M059J (cell line): ENCODE measurements at regions not wholly inside any gene's neighbourhood (a gene's known extent, or its start where the extent isn't known, plus 50 kb on each side); places are given as distances from the start of the nearest gene placed in this dataset.
"Not testable (repeated sequence)": the region's sequence is repeated elsewhere in the genome, so short reads cannot be mapped to it uniquely, and the experiment has no call there.

ENCODE experiments used
- DNase-seq: peaks from one replicate; pipeline ENCODE4 v3.0.0-alpha.2; 2012; ENCODE audit warnings: low read depth

DNA sequence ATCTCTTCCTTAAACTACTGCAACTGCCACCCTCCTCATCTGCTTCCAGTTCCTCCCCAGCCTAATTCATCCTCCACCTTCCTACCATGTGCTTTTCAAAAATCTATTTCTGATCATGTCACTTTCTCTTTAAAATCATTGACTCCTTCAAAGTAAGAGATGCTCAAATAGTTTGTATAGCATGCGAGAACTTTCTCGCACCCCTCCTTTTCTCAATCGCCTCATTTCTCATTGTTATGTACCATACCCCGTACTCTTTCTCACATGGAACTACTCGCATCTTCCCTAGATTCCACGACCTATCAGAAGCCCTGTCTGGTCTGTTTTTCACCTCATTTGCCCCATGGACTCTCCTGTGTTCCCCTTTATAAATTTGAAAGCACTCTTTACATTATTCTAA is 238.2 kb downstream of the NRIP1 start:
- no peak for DNase-seq

DNA sequence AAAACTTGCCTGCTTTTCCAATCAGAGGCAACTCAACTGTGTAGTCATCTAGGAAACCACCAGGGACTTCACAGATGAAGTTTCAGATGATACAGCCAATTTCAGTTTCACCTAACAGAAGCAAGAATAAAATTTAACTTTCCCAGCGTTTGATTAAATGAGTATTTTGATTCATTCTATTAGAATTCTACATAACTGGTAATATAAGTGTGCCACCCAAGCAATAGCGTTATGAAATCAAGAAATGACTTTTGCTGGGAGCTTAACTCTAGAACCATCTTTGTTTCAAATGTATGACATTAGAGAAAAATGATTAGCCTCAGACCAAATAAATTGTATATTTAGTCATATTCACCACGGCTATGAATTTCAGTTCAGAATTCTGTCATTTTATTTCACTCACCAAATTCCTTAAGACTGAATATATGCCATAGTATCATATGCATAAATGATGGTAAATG is 239.3 kb downstream of the NRIP1 start:
- no peak for DNase-seq

DNA sequence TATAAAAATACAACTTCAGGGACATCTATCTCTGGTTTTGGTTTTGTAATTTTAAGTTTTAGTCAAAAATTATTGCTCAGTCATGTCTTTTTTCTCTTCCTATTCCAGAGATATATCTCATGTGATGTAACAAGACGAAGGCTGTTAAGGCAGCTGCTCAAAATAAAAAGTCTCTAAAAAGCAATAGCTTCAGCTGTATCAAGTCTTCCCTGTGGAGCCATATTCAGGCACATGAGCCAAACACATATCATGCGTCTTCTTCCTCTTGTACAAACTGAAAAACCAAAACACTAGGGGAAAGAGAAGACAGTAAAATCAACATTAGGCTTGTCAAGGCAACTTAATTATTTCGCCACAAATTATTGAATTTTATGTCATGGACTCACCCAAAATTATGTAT is 240.7 kb downstream of the NRIP1 start:
- no peak for DNase-seq

DNA sequence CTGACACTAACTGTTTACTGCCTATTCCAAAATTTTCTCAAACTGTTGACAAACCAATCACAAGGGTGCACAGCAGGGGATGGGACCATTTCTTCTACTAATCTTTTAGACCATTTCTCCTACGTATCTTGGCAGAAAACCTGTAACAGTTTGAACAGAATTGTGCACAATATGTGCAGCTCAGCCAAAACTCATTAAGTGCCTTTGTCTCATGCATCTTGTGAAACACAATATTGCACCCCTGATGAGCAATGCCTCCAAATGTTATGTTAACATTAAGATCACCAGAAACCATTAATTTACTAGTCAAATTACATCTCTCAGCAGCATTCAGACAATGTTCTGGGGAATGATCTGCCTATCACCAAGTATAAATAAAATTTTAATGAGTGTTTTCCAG is 247.5 kb downstream of the NRIP1 start:
- no peak for DNase-seq

DNA sequence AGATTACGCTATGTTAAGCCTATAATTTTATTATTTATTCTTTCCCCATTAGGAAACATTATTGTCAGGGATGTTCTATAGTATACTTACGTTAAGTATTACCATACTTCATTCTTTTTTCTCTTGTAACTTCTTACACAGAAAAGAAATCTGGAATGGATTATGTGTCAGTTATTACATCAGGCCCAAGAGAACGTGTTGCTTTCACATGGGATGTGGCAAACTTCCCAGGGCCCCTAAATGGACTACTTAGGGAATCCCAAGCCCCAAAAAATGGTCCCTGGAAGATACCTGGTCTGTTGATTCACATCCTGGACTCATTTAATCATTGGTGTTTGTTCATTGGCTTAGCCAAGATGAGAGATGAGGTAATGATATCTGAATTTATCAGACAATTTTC is 249.8 kb downstream of the NRIP1 start:
- no peak for DNase-seq

DNA sequence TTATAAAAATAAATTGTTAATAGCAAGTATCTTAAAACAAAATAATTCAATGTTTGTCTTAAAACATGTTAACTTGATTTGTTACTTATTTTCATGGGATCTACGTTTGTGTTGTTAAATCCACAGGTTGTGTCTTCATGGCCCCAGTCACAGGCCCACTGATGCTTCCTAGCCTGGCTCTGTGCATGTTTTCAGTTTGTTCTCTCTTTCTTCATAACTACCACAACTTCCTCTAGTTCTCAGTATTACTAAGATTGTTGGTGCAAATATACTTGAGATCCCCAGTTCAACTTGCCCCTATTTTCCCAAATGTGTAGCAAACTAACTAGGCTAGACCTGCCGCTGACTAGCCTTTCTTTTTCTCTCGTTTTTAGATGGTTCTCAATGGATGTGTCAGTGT is 250.5 kb downstream of the NRIP1 start:
- DNase-seq: no peak

DNA sequence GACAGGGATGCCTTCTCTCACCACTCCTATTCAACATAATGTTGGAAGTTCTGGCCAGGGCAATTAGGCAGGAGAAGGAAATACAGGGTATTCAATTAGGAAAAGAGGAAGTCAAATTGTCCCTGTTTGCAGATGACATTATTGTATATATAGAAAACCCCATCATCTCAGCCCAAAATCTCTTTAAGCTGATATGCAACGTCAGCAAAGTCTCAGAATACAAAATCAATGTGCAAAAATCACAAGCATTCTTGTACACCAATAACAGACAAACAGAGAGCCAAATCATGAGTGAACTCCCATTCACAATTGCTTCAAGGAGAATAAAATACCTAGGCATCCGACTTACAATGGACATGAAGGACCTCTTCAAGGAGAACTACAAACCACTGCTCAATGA is 258.1 kb upstream of the SAMSN1 start:
- DNase-seq: not testable (repeated sequence)

DNA sequence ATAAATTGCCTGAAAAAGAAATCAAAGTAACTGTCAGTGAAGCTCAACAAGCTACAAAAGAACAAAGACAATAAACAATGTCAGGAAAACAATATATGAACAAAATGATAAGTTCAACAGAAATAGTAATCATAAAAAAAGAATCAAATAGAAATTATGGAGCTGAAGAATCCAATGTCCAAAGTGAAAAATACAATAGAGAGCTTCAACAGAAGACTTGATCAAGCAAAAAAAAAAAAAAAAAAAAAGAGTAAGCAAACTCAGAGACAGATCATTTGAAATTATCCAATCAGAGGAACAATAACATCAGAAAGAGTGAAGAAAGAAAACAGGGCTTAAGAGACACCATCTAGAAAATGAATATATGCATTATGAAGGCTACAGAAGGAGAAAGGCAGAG is 251.4 kb upstream of the SAMSN1 start:
- DNase-seq: no peak

DNA sequence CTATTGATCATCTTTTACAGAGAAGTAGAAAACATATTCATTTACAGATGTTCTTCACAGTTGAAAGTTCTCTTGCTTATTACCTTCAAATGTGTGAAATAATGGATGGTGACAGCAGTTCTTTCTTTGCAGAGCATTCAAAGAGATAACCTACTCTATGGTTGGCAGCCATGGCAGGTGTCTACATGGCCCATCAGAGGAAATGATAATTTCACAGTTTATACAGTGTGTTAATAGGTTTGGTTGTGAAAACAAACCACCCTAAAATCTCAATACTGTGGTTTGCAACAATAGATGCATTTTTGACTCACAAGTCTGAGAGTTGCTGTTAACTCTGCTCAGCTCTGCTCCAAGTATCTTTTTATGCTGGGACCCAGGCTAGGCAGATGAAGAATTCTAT is 241.2 kb upstream of the SAMSN1 start:
- no peak for DNase-seq

DNA sequence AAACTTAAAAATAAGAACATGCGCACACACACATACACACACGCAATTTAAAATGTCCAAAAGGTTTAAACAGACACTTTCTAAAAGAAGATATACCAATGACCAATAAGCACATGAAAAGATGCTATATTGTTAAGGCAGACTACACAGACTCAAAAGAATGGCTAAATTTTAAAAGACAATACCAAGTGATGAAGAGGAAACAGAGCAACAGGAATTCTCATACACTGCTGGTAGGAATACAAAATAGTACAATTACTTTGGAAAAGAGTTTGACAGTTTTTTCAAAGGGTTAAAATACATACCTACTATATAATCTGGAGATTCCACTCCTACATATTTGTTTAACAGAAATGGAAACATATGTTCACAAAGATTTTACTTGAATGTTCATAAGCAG is 239.6 kb upstream of the SAMSN1 start:
- DNase-seq: no peak

DNA sequence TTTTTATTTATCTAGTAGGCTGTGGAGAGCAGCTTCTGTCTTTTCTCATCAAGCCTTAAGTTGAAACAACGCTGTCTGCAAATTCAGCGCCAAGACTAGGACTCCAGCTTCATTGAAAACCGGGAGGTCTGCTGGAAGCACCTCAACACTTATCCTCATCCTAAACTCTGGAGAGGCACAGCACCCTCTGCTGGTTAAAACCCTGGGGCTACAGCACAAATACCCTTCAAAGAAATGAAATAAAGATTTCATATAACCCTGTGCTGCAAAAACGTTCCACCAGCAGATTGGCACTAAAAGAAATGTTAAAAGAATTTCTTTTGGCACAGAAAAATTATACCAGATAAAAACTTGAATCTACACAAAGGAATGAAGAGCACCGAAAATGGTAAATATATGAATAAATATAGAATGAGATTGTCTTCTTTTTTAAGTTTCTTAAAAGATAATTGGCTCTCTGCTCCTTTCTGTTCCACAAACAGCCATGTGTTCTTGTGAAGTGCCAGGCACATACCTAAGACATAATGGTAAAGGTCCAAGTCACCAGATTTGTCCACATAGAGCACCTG is 227.7 kb upstream of the SAMSN1 start:
- peak; percentile 10 for DNase-seq

DNA sequence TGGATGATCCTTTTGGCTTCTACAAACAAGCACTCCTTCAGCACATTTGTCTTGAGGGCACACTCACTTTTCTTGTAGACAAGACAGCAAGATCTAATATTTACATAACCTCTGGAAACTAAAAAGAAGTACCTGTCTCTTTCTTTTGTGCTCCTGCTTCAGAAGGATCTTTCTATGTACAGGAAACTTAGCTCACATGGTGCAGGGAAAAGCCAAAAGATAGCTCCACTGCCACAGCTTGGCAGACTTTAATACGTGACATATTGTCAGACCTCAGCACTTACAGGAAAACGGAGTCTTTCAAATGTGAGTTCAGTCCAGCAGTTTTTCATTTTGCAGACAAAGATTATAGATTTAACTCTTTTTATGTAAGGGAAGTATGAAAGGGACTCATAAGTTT is 225.5 kb upstream of the SAMSN1 start:
- DNase-seq: no peak

DNA sequence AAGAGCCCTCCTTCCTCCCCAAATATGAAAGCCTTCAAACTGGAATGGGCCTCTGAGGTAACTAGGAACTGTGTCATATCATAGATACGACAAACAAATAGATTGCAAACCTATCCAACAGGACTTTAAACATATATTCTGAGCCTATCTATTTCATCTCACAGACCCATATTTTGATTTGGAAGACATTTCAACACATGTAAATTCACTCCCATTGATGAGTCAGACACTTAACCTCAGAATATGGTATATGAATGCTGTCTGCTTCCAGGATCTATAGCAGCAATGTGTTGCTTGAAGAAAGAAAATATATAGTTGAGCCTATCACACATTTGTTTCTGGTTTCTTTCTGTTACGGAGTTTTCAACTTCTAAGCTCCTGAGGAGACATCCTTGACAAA is 221.9 kb upstream of the SAMSN1 start:
- no peak for DNase-seq

DNA sequence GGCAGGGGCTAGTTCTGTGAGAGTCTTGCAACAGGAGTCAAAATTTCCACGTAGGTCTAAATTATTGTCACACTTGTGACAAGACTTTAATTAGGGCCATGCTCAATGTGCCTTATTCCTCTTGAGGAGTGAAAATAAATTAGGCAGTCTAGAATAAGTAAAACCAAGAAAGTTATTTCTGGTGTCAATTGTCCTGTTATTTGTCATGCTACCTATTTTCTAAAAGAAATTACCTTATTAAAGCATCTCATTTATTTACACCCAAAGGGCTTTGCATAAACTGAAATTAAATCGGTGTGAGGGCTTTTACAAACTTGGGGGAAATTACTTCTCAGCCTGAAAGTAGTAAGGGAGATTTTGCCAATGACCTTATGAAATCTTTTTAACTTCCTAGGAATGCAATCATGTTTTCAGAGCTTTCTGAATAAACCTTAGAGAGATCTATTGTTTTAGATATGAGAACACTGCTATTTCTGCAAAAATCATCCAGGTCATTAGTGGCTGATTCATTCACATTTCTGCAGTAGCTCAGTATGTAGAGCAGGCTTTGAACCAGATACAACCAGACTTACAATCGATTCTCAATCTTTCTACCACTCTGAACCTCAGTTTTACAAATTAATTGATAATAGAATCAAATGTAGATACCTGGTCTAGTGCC is 221.2 kb upstream of the SAMSN1 start:
- DNase-seq: no peak

DNA sequence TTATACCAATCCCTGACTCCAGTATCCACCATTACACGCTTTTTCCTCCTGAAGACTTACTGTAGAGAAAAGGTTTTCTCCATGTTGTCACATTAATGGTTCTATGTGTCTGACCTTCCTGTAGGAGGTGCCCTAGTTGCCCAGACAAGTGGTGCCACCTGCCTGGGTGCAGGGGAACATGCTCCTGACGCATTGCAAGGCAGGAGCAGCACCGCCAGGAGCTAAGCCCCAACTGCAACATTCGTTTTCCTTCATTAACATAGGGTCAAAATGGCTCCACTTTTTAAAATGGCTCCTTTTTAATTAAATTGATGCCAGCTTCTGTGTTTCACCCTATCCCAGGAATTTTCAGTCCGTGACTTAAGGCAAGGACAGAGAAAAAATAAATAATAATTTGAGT is 220.1 kb upstream of the SAMSN1 start:
- DNase-seq: peak; percentile 18

DNA sequence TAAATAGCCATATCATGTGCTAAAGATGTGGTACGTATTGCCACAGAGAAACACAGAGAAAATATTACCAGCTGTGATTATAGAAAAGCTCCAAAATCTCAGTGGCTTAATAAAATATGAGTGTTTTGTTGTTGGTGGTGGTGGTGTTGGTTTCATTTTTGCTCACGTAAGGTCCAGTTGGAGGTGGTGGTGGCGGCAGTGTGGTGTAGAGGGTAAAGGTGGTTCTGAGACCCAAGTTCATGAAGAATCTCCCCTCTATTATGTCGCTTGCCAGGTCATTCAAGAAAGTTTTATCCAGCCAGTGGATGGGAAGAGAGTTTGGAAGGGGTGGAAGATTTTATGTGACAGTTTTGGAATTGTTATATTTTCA is 217.6 kb upstream of the SAMSN1 start:
- DNase-seq: no peak

DNA sequence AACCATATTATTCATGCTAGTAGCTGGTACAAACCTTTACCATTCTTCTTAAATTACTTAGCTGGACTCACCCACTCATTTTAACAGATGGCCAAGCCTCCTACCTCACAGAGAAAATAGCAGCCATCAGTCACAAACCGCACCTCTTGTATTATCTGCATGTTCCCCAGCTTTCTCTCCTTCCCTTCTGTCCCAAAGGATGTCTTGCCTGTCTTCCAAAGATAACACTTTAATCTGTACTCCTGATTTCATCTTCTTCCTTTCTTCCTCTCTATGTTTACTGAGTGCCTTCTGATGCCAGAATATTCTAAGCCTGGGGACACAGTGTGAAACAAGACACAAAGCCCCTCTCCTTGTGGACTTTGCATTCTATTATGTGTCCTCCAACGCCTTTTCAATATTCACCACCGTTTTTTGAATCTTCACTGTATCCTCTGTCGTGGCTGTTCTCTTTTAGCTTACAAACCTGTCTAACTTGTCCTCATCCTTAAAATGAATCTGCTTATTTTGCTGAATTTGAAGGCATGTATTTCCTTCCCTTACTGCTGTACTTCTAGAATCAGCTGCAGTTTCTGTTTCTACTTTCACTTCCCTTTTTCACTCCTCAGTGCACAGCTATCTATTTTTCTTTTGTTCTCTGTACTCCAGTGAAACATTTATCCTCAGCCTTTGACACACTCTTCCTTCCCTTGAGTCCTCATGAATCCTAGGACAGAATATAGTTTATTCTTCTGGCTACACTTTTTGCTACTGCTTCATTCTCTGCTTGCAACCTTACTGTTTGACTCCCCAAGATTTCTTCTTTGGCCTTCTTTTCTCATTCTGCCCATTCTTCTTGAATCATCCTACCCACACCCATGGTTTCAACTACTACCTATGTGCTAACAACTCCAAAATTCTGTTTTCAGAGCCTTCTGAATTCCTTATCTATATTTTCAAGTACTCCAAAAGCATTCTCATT is 216.9 kb upstream of the SAMSN1 start:
- peak; percentile 5 for DNase-seq

DNA sequence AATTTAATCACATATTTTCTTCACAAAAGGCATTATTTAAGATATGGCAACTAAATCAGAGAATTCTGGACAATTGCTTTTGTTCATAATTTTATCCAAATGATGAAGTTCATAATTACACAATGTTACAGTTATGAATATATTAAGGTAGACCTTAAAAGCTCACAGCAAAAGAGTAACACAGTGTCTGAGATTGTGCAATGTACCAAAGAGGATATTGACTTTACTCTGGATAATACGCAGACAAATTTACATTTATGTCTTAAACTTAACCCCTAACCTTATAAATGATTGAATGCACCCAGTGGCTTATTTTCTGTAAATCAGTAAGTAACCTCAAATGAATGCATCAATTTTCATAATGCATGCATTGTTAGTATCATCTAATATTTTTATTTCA is 216.2 kb upstream of the SAMSN1 start:
- no peak for DNase-seq

DNA sequence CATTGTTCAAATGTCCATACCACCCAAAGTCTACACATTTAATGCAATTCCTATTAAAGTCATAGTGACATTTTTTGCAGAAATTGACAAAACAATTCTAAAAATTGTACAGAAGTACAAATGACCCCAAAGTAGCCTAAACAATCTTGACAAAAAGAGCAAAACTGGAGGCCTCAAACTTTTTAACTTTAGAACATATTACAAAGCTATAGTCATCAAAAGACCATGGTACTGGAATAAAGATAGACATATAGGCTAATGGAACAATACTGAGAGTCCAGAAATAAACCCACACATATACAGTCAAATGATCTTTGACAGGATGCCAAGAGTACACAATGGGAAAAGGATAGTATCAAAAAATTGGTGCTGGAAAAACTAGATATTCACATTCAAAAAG is 213.2 kb upstream of the SAMSN1 start:
- no peak for DNase-seq

DNA sequence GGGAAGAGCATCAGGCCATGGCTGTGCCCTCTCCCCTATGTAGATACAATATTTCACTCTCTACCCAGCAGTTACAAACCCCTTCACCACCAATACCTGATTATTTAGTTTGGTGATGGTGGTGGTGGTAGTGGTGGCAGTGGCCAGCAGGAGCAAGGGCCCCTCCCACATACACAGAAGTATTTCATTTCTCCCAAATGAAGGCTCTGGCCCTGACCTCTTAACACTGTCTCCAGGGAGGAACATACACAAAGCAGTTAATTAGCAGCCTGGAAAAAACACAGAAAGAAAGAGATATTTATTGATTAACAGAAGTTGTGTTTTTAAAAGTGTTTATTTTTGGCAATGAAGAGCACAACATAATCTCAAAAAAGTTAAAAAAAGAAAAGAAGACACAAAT is 212.7 kb upstream of the SAMSN1 start:
- no peak for DNase-seq

DNA sequence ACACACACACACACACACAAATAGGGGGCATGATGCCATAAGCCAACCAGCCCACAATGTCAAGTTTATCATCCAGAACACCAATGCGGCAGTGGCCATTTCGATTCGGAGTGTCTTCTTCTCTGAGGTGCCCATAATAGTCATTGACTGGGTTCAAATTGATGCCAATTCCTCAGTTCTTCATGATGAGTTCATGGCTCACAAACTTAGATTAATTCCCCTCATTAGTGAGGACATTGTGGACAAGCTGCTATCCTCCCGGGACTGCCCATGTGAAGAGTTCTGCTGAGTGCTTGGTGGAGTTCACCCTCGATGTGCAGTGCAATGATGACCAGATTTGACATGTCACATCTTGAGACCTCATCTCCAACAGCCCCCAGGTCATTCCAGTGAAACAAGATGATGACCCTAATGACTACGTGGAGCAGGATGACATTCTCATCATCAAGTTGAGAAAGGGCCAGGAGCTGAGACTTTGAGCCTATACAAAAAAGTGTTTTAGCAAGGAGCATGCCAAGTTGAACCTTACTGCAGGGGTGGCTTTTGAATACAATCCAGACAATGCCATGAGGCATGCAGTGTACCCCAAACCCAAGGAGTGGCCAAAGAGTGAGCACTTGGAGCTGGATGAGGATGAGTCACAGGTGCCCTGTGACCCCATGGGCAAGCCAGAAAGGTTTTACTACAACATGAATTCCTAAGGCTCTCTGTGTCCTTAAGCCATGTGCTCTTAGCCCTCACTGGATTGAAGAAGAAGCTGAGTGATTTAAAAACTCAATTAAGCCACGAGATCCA is 211.6 kb upstream of the SAMSN1 start:
- DNase-seq: peak; percentile 30

DNA sequence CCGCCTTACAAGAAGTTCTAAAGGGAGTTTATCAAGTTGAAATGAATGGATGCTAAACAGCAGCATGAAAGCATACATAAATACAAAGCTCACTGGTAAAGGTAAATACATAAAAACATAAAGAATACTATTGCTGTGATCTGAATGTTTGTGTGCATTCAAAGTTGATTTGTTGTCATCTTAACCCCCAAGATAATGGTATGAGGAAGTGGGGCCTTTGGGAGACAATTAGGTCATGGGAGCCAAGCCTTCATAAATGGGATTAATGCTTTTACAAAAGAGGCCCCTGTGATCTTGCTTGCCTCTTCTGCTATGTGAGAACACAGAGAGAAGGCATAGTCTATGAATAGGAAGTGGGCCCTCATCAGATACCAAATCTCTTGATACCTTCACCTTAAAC is 209.0 kb upstream of the SAMSN1 start:
- DNase-seq: no peak
